ENCODE measurements at regions not wholly inside any gene's neighbourhood (a gene's known extent, or its start where the extent isn't known, plus 50 kb on each side); places are given as distances from the start of the nearest gene placed in this dataset.

- no peak for TF ChIP-seq CTCF (IDR thresholded peaks at IDR 0.05)
- TF ChIP-seq POLR2A (IDR thresholded peaks at IDR 0.05): no peak
- no peak for TF ChIP-seq POLR2AphosphoS5 (IDR thresholded peaks at IDR 0.05)
Observed at GRCh38 chr10:47245731-47246350, 54.2 kb upstream of the GDF10 start.
